SK-N-SH treated with all-trans-retinoic acid at 6 μM for 48 hours (cell line): ENCODE measurements at regions not wholly inside any gene's neighbourhood (a gene's known extent, or its start where the extent isn't known, plus 50 kb on each side); places are given as distances from the start of the nearest gene placed in this dataset.

ENCODE experiments used
- ATAC-seq: fragments of 200-7000 bp; cut with Tn5 transposase; 3 replicates; pipeline ENCODE4 v1.9.1; 2020; ENCODE audit warnings: mild to moderate bottlenecking, moderate library complexity
- ARNTL ChIP-seq: fragments of 450-650 bp; formaldehyde crosslinking; IDR thresholded peaks from 2 replicates; pipeline ENCODE4 v1.5.0; 2020; ENCODE audit warnings: low read depth, mild to moderate bottlenecking, moderate library complexity, borderline replicate concordance
- BACH2 ChIP-seq: fragments of 250-450 bp; sonication (Bioruptor Pico); IDR thresholded peaks from 2 replicates; pipeline ENCODE4 v1.9.0; 2021; ENCODE audit warnings: mild to moderate bottlenecking, borderline replicate concordance
- CREB5 ChIP-seq: fragments of 250-450 bp; sonication (Bioruptor Pico); IDR thresholded peaks from 2 replicates; pipeline ENCODE4 v1.5.1; 2020; ENCODE audit warnings: low read depth, mild to moderate bottlenecking, moderate library complexity
- CSDC2 ChIP-seq: fragments of 250-450 bp; sonication (Bioruptor Pico); IDR thresholded peaks from 2 replicates; pipeline ENCODE4 v1.5.0; 2020; ENCODE audit warnings: mild to moderate bottlenecking, moderate library complexity
- CSRNP3 ChIP-seq: fragments of 250-450 bp; sonication (Bioruptor Pico); IDR thresholded peaks from 2 replicates; pipeline ENCODE4 v1.5.1; 2021; ENCODE audit warnings: mild to moderate bottlenecking, moderate library complexity
- ESRRG ChIP-seq: fragments of 250-450 bp; sonication (Bioruptor Pico); IDR thresholded peaks from 2 replicates; pipeline ENCODE4 v1.6.1; 2021; ENCODE audit warnings: mild to moderate bottlenecking
- GLIS3 ChIP-seq: fragments of 250-450 bp; sonication (Bioruptor Pico); IDR thresholded peaks from 2 replicates; pipeline ENCODE4 v1.5.0; 2020; ENCODE audit warnings: mild to moderate bottlenecking, moderate library complexity
- ISL1 ChIP-seq: fragments of 250-450 bp; sonication (Bioruptor Pico); IDR thresholded peaks from 2 replicates; pipeline ENCODE4 v2.1.2; 2022; ENCODE audit warnings: mild to moderate bottlenecking, moderate library complexity
- OSR1 ChIP-seq: fragments of 250-450 bp; sonication (Bioruptor Pico); IDR thresholded peaks from 2 replicates; pipeline ENCODE4 v1.8.0; 2022; ENCODE audit warnings: moderate library complexity, mild to moderate bottlenecking, inconsistent platforms
- PATZ1 ChIP-seq: fragments of 250-450 bp; sonication (Bioruptor Pico); IDR thresholded peaks from 2 replicates; pipeline ENCODE4 v1.8.0; 2020; ENCODE audit warnings: mild to moderate bottlenecking, moderate library complexity, borderline replicate concordance
- POU6F1 ChIP-seq: fragments of 250-450 bp; sonication (Bioruptor Pico); IDR thresholded peaks from 2 replicates; pipeline ENCODE4 v1.8.0; 2021; ENCODE audit warnings: low read depth, mild to moderate bottlenecking, moderate library complexity, borderline replicate concordance
- PPARA ChIP-seq: fragments of 250-450 bp; sonication (Bioruptor Pico); IDR thresholded peaks from 2 replicates; pipeline ENCODE4 v1.5.0; 2020; ENCODE audit warnings: mild to moderate bottlenecking, borderline replicate concordance
- RARB ChIP-seq: fragments of 250-450 bp; sonication (Bioruptor Pico); IDR thresholded peaks from 2 replicates; pipeline ENCODE4 v1.8.0; 2021; ENCODE audit warnings: mild to moderate bottlenecking, moderate library complexity
- SNAI2 ChIP-seq: fragments of 250-450 bp; sonication (Bioruptor Pico); IDR thresholded peaks from 2 replicates; pipeline ENCODE4 v1.5.0; 2020; ENCODE audit warnings: mild to moderate bottlenecking, moderate library complexity
- TCF4 ChIP-seq: fragments of 250-450 bp; sonication (Bioruptor Pico); IDR thresholded peaks from 2 replicates; pipeline ENCODE4 v1.8.0; 2021; ENCODE audit warnings: mild to moderate bottlenecking, moderate library complexity, borderline replicate concordance
- TOX ChIP-seq: fragments of 250-450 bp; sonication (Bioruptor Pico); IDR thresholded peaks from 2 replicates; pipeline ENCODE4 v1.8.0; 2021; ENCODE audit warnings: mild to moderate bottlenecking, moderate library complexity, borderline replicate concordance
- ZC3H10 ChIP-seq: fragments of 250-450 bp; sonication (Bioruptor Pico); IDR thresholded peaks from 2 replicates; pipeline ENCODE4 v1.5.1; 2021; ENCODE audit warnings: mild to moderate bottlenecking, moderate library complexity
- ZFP3 ChIP-seq: fragments of 250-450 bp; sonication (Bioruptor Pico); IDR thresholded peaks from 2 replicates; pipeline ENCODE4 v1.5.0; 2020; ENCODE audit warnings: mild to moderate bottlenecking, moderate library complexity
- ZFP30 ChIP-seq: fragments of 450-650 bp; formaldehyde crosslinking; IDR thresholded peaks from 2 replicates; pipeline ENCODE4 v1.5.0; 2022; ENCODE audit warnings: mild to moderate bottlenecking, moderate library complexity
- ZNF565 ChIP-seq: fragments of 450-650 bp; formaldehyde crosslinking; conservative IDR thresholded peaks from 2 replicates; pipeline ENCODE4 v1.5.0; 2020; ENCODE audit warnings: low read depth, mild to moderate bottlenecking, moderate library complexity
- ZNF70 ChIP-seq: fragments of 450-650 bp; formaldehyde crosslinking; IDR thresholded peaks from 2 replicates; pipeline ENCODE4 v1.5.0; 2020; ENCODE audit warnings: mild to moderate bottlenecking, moderate library complexity
- ZNF8 ChIP-seq: fragments of 450-650 bp; formaldehyde crosslinking; IDR thresholded peaks from 2 replicates; pipeline ENCODE4 v1.5.0; 2020; ENCODE audit warnings: mild to moderate bottlenecking, moderate library complexity

- ATAC-seq = no peak; the same call in 2 of the 3 replicates
- TF ChIP-seq ZFP30 (CRISPR knock-in tag) (no peak), RARB (CRISPR knock-in tag) (no peak), ISL1 (CRISPR knock-in tag) (no peak), TCF4 (CRISPR knock-in tag) (no peak), ZNF70 (CRISPR knock-in tag) (no peak), ZFP3 (CRISPR knock-in tag) (no peak), TOX (no peak), GLIS3 (CRISPR knock-in tag) (no peak)
- TF ChIP-seq, all 23 proteins: peak for 0
Observed at GRCh38 chr6:56758120-56758519, 115.4 kb upstream of the DST start.

- ATAC-seq = peak; percentile 79
- no peak for TF ChIP-seq CSDC2 (CRISPR knock-in tag)
- TF ChIP-seq ZNF8 (CRISPR knock-in tag) = no peak
- TF ChIP-seq GLIS3 (CRISPR knock-in tag) = no peak
- TF ChIP-seq SNAI2 = no peak
- TF ChIP-seq ARNTL (CRISPR knock-in tag) = no peak
- no peak for TF ChIP-seq CREB5 (CRISPR knock-in tag)
- no peak for TF ChIP-seq PATZ1
- no peak for TF ChIP-seq TCF4 (CRISPR knock-in tag)
- TF ChIP-seq TOX = no peak
- no peak for TF ChIP-seq ISL1 (CRISPR knock-in tag)
- no peak for TF ChIP-seq ZNF565
- no peak for TF ChIP-seq ZFP30 (CRISPR knock-in tag)
- no peak for TF ChIP-seq POU6F1
- TF ChIP-seq RARB (CRISPR knock-in tag) = no peak
- TF ChIP-seq ZFP3 (CRISPR knock-in tag) = no peak
- TF ChIP-seq ZNF70 (CRISPR knock-in tag) = no peak
- no peak for TF ChIP-seq CSRNP3
- no peak for TF ChIP-seq ESRRG (CRISPR knock-in tag)
- no peak for TF ChIP-seq PPARA (CRISPR knock-in tag)
Observed at GRCh38 chr6:56757588-56757984, 114.9 kb upstream of the DST start.

GRCh38 chr6:56756791-56757587, 114.3 kb upstream of the DST start:
- ATAC-seq = peak; percentile 23
- no peak for TF ChIP-seq BACH2 (CRISPR knock-in tag)
- no peak for TF ChIP-seq TCF4 (CRISPR knock-in tag)
- no peak for TF ChIP-seq GLIS3 (CRISPR knock-in tag)
- TF ChIP-seq ARNTL (CRISPR knock-in tag) = no peak
- no peak for TF ChIP-seq OSR1
- no peak for TF ChIP-seq ZNF565
- TF ChIP-seq ZFP30 (CRISPR knock-in tag) = no peak
- no peak for TF ChIP-seq ZNF8 (CRISPR knock-in tag)
- TF ChIP-seq ZC3H10 (CRISPR knock-in tag) = no peak
- no peak for TF ChIP-seq PATZ1
- no peak for TF ChIP-seq RARB (CRISPR knock-in tag)
- TF ChIP-seq, all 23 proteins: peak for 0
